ENCODE measurements at regions not wholly inside any gene's neighbourhood (a gene's known extent, or its start where the extent isn't known, plus 50 kb on each side); places are given as distances from the start of the nearest gene placed in this dataset.

DNA sequence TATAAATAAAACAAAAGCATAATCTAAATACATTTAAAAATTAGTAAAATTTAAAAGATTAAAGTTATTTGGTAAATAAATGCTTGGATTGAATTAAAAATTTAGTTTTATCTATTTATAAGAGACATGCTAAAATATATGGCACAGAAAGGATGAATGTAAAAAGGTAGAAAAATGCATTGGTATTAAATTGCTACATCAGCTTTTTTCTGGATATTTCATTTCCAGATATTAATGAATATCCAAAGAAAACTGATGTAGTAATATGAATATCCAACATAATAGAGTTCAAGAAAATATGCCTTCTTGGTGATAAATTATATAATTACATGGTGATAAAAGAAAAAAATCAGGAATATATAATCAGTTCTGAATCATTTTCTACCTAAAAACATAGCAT, 1743.9 kb downstream of the RPA4 start:
- no peak overlapping the region for H3K9ac ChIP-seq (ENCODE audit: low read depth, low read length)
- H3K9me3 ChIP-seq (ENCODE audit: control insufficient read depth, insufficient read depth, low read length) = peaks cover 9% of the 10 kb centered on the region
- no peaks in the 10 kb centered on the region; the same call in 1 of the 2 replicates for H3K36me3 ChIP-seq (ENCODE audit: insufficient read depth, low read length)
- H3K4me1 ChIP-seq (ENCODE audit: insufficient read depth, low read length) = no peaks in the 10 kb centered on the region

DNA sequence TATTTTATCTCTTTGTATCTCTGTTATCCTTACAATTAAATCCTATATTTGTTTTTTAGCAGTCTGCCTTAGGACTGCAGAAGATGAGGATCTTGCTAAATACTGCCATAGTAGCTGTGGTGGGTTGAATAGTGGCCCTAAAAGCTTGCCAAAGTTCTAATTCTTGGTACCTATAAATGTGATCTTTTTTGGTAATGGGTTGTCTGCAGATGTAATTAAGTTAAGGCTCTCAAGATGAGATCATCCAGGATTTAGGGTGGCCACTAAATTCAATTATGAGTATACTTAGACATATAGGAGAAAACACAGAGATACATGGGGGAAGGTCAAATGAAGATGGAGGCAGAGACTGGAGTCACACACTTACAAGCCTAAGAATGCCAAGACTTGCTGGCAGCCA, 1753.7 kb downstream of the RPA4 start:
- peaks cover 6% of the 10 kb centered on the region for H3K9me3 ChIP-seq (ENCODE audit: control insufficient read depth, insufficient read depth, low read length)
- no peaks in the 10 kb centered on the region for H3K4me1 ChIP-seq (ENCODE audit: insufficient read depth, low read length)
- H3K9ac ChIP-seq (ENCODE audit: low read depth, low read length) = no peak overlapping the region
- no peaks in the 10 kb centered on the region; the same call in 1 of the 2 replicates for H3K36me3 ChIP-seq (ENCODE audit: insufficient read depth, low read length)

DNA sequence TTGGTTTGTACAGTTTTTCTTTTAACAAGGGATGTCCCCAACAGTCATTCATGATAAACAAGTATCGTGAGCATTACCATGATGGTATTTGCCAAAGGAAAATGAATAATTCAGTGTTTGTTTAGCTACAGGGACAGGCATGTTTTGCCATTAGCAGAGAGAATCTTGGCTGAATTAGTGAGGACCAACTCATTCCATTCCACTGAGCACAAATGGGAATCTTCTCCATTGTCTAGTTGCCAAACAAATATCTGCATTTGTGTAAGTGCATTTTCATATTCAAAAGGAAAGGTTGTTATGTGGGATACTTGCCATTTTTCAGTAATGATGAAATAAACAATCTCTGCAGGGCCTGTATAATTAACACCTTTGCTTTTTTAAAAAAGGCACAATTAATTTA, 1762.6 kb downstream of the RPA4 start:
- Histone ChIP-seq H3K9me3 (ENCODE audit: control insufficient read depth, insufficient read depth, low read length) (no peaks in the 10 kb centered on the region), H3K9ac (ENCODE audit: low read depth, low read length) (no peak overlapping the region), H3K36me3 (ENCODE audit: insufficient read depth, low read length) (peaks cover 15% of the 10 kb centered on the region; the same call in 1 of the 2 replicates), H3K4me1 (ENCODE audit: insufficient read depth, low read length) (peaks cover 16% of the 10 kb centered on the region)

DNA sequence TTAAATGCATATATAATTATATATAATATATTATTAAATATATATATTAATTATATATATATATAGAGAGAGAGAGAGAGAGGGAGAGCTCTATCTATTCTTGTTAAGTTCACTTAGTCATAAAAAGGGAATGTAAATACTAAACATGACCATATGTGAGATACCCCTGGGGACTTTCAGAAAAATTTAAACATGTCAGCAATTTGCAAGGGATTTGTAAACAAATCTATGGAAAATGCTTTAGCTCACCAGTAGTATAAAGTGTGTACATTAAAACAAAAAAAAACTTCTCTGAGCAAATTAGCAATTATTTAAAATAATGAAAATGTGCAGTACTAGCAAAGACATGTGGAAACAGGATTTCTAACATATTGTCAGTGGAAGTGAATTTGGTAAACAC, 1755.5 kb downstream of the PCDH19 start:
- H3K4me1 ChIP-seq (ENCODE audit: insufficient read depth, low read length) = peaks cover 9% of the 10 kb centered on the region
- H3K9me3 ChIP-seq (ENCODE audit: control insufficient read depth, insufficient read depth, low read length) = no peaks in the 10 kb centered on the region
- no peak overlapping the region for H3K9ac ChIP-seq (ENCODE audit: low read depth, low read length)
- H3K36me3 ChIP-seq (ENCODE audit: insufficient read depth, low read length) = peaks cover 21% of the 10 kb centered on the region; the same call in 1 of the 2 replicates
